CD4-positive, alpha-beta T cell (primary cell): ENCODE measurements at regions not wholly inside any gene's neighbourhood (a gene's known extent, or its start where the extent isn't known, plus 50 kb on each side); places are given as distances from the start of the nearest gene placed in this dataset.

Experiments
- ATAC-seq: fragments of 200-7000 bp; cut with Tn5 transposase; one replicate; pipeline ENCODE4 v1.10.0; 2022; ENCODE audit warnings: mild to moderate bottlenecking; ENCODE audit not compliant: poor library complexity
- CTCF ChIA-PET: fragments of 350-600 bp; sonication (Branson Sonifier 250); formaldehyde crosslinking; loops from one replicate; lab custom pipeline; 2021; ENCODE audit warnings: antibody characterized with exemption, inconsistent platforms; lab: Charles Lee
- POLR2A ChIA-PET: fragments of 350-600 bp; sonication (Branson Sonifier 250); formaldehyde crosslinking; loops from one replicate; lab custom pipeline; 2021; ENCODE audit warnings: antibody characterized with exemption, inconsistent platforms; lab: Charles Lee
- DNase-seq, 14 experiments: peaks; one replicate each; pipeline ENCODE4 v3.0.0-alpha.2; 2013 to 2020; ENCODE audit warnings: mixed read lengths in 2 of 14
- H3K27ac ChIP-seq, 2 donors: one replicate each; pipeline versions ENCODE4 v1.5.1 to v1.7.0; 2013; ENCODE audit warnings: low read length in 2 of 2, low read depth in 1 of 2, mild to moderate bottlenecking in 1 of 2
- H3K27me3 ChIP-seq, 2 experiments: 1 replicate in 1 of 2; 2 replicates in 1 of 2; pipeline versions ENCODE4 v1.6.1 to v1.7.0; 2013; ENCODE audit warnings: low read length in 2 of 2, control low read depth in 1 of 2, mild to moderate bottlenecking in 1 of 2, moderate library complexity in 1 of 2; ENCODE audit not compliant: insufficient read depth in 2 of 2, control insufficient read depth in 1 of 2
- H3K36me3 ChIP-seq: one replicate; pipeline ENCODE4 v1.6.1; 2013; ENCODE audit warnings: low read length, control low read depth; ENCODE audit not compliant: insufficient read depth
- H3K4me1 ChIP-seq: one replicate; pipeline ENCODE4 v1.6.1; 2013; ENCODE audit warnings: low read length, control low read depth; ENCODE audit not compliant: insufficient read depth
- H3K4me3 ChIP-seq: one replicate; pipeline ENCODE4 v1.5.1; 2013; ENCODE audit warnings: mild to moderate bottlenecking, low read length, moderate library complexity
- H3K9me3 ChIP-seq, 2 experiments: 1 replicate in 1 of 2; 2 replicates in 1 of 2; pipeline versions ENCODE4 v1.6.1 to v1.7.0; 2013; ENCODE audit warnings: low read length in 2 of 2, mild to moderate bottlenecking in 2 of 2, control low read depth in 1 of 2, moderate library complexity in 1 of 2; ENCODE audit not compliant: control insufficient read depth in 1 of 2, insufficient read depth in 1 of 2
- H3K27ac Mint-ChIP-seq: one replicate; pipeline ENCODE4 v1.8.0; 2020; ENCODE audit warnings: mixed read lengths
- H3K27me3 Mint-ChIP-seq: one replicate; pipeline ENCODE4 v1.8.0; 2021; ENCODE audit warnings: mixed read lengths
- H3K36me3 Mint-ChIP-seq: one replicate; pipeline ENCODE4 v1.8.0; 2021; ENCODE audit warnings: low read depth, mixed read lengths
- H3K4me1 Mint-ChIP-seq: one replicate; pipeline ENCODE4 v1.8.0; 2021; ENCODE audit warnings: low read depth, mixed read lengths
- H3K4me3 Mint-ChIP-seq: one replicate; pipeline ENCODE4 v1.8.0; 2020; ENCODE audit warnings: mild to moderate bottlenecking, mixed read lengths
- H3K9me3 Mint-ChIP-seq: one replicate; pipeline ENCODE4 v1.8.0; 2020; ENCODE audit warnings: mixed read lengths
- intact Hi-C, 2 experiments: fragments of 100-400 bp; cut with DNase I in 1 of 2; cut with micrococcal nuclease in 1 of 2; formaldehyde crosslinking; loops; one replicate each; pipeline versions ENCODE4 v1.15.1 to v1.9.0; 2023 to 2025; cut with DNase I, micrococcal nuclease
- TF ChIP-seq, protein P1 (sequence below): fragments of 200-600 bp; IDR thresholded peaks from one replicate; pipeline ENCODE4 v1.8.0; 2022; ENCODE audit warnings: antibody characterized with exemption, mild to moderate bottlenecking

DNA sequence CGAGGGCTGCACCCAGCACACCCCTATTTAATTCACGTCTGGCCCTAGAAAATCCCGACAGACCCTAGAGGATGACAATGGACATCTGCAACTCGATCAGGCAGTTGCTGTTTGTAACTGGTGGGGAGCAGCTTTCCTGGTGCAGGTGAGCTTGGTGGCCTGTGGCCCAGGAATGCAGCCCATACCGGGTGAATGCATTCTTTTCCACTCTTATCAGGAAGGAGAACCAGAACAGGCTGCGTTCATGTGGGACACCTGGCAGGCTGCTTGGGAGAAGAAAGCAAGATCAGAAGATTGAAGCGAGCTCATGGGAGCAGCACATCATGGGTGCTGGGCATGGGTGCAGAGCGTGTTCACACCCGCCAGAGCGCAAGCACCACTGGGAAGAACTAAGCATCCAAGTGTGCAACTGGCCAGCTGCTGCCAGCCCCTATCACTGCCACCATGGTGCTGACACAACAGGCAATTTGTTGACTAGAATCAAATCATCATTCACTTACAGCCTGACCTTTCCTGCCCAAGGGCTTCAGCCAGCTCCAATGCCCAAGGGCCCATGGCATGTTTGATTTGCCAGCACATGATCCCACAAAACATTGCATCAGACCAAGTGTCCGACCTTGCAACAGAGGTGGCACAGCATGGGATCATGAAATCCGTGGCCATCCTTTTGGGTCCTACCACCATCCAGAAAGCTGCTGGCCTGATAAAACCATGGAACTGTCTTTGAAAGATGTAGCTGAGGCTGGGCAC is 241.7 kb upstream of the ID2 start:
- Histone ChIP-seq H3K4me3 (no peak overlapping the region), H3K4me1 (peaks cover 13% of the 10 kb centered on the region), H3K27ac (no peak overlapping the region), H3K9me3 (no peaks in the 10 kb centered on the region), H3K27me3 (no peaks in the 10 kb centered on the region), H3K36me3 (no peaks in the 10 kb centered on the region)
- ChIA-PET POLR2A (interaction anchor here (0.8 kb wide), 1 partner anchor 10 kb away, joined by 3 read pairs; no protein-coding TSS in a partner anchor), CTCF (no interaction called here)
- intact Hi-C loops: no loop called here
- no peak overlapping the region for H3K4me3 Mint-ChIP-seq
- ATAC-seq (no peak), DNase-seq (no peak)
- no peaks in the 10 kb centered on the region for H3K27me3 Mint-ChIP-seq
- H3K27ac Mint-ChIP-seq: no peak overlapping the region
- no peaks in the 10 kb centered on the region for H3K36me3 Mint-ChIP-seq
- peaks cover 6% of the 10 kb centered on the region for H3K4me1 Mint-ChIP-seq
- TF ChIP-seq, protein P1, sequence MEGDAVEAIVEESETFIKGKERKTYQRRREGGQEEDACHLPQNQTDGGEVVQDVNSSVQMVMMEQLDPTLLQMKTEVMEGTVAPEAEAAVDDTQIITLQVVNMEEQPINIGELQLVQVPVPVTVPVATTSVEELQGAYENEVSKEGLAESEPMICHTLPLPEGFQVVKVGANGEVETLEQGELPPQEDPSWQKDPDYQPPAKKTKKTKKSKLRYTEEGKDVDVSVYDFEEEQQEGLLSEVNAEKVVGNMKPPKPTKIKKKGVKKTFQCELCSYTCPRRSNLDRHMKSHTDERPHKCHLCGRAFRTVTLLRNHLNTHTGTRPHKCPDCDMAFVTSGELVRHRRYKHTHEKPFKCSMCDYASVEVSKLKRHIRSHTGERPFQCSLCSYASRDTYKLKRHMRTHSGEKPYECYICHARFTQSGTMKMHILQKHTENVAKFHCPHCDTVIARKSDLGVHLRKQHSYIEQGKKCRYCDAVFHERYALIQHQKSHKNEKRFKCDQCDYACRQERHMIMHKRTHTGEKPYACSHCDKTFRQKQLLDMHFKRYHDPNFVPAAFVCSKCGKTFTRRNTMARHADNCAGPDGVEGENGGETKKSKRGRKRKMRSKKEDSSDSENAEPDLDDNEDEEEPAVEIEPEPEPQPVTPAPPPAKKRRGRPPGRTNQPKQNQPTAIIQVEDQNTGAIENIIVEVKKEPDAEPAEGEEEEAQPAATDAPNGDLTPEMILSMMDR: no peak
- H3K9me3 Mint-ChIP-seq: no peaks in the 10 kb centered on the region

DNA sequence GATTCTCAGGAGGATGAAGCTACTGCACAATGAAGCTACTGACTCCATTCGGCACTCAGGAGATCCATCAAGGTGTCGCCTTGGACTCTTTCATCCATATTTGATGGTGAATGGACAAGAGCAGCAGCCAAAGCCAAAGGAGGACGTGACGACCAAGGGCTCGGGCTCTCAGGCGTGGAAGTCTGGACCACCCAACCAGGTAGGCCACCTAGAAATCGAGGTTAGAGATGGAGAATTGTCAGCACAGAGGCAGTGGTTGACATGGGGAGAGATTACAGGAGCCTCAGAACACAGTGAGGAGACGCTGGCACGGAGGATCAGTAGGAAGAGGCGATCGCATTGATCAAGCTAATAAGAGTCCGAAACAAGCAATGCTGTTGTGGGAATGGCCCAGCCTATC is 240.5 kb upstream of the ID2 start:
- Mint-ChIP-seq H3K4me1 (peaks cover 6% of the 10 kb centered on the region), H3K9me3 (no peaks in the 10 kb centered on the region), H3K27me3 (no peaks in the 10 kb centered on the region), H3K27ac (no peak overlapping the region), H3K36me3 (no peaks in the 10 kb centered on the region), H3K4me3 (no peak overlapping the region)
- no peaks in the 10 kb centered on the region for H3K36me3 ChIP-seq
- H3K27me3 ChIP-seq: no peaks in the 10 kb centered on the region
- ChIA-PET POLR2A (interaction anchor here (0.8 kb wide), 1 partner anchor 11 kb away, joined by 3 read pairs; no protein-coding TSS in a partner anchor), CTCF (no interaction called here)
- H3K27ac ChIP-seq: no peak overlapping the region
- peaks cover 13% of the 10 kb centered on the region for H3K4me1 ChIP-seq
- no peak for ATAC-seq
- intact Hi-C loops: no loop called here
- no peaks in the 10 kb centered on the region for H3K9me3 ChIP-seq
- TF ChIP-seq, protein P1: no peak
- H3K4me3 ChIP-seq: no peak overlapping the region
- DNase-seq: no peak

GRCh38 chr2:8441986-8442385 is 239.9 kb upstream of the ID2 start:
- POLR2A ChIA-PET: interaction anchor here (0.8 kb wide), 1 partner anchor 181 kb away, joined by 3 read pairs; no protein-coding TSS in a partner anchor
- CTCF ChIA-PET: no interaction called here
- DNase-seq (no peak), ATAC-seq (no peak)
- intact Hi-C loops: no loop called here
- Histone ChIP-seq H3K27me3 (no peaks in the 10 kb centered on the region), H3K4me3 (no peak overlapping the region), H3K27ac (no peak overlapping the region), H3K4me1 (peaks cover 13% of the 10 kb centered on the region), H3K36me3 (no peaks in the 10 kb centered on the region), H3K9me3 (no peaks in the 10 kb centered on the region)
- Mint-ChIP-seq H3K9me3 (no peaks in the 10 kb centered on the region), H3K4me1 (peaks cover 6% of the 10 kb centered on the region), H3K27me3 (no peaks in the 10 kb centered on the region), H3K36me3 (no peaks in the 10 kb centered on the region), H3K4me3 (no peak overlapping the region), H3K27ac (no peak overlapping the region)
- TF ChIP-seq, protein P1: no peak
